ENCODE measurements at regions not wholly inside any gene's neighbourhood (a gene's known extent, or its start where the extent isn't known, plus 50 kb on each side); places are given as distances from the start of the nearest gene placed in this dataset.
"Not testable (repeated sequence)": the region's sequence is repeated elsewhere in the genome, so short reads cannot be mapped to it uniquely, and the experiment has no call there.

DNA sequence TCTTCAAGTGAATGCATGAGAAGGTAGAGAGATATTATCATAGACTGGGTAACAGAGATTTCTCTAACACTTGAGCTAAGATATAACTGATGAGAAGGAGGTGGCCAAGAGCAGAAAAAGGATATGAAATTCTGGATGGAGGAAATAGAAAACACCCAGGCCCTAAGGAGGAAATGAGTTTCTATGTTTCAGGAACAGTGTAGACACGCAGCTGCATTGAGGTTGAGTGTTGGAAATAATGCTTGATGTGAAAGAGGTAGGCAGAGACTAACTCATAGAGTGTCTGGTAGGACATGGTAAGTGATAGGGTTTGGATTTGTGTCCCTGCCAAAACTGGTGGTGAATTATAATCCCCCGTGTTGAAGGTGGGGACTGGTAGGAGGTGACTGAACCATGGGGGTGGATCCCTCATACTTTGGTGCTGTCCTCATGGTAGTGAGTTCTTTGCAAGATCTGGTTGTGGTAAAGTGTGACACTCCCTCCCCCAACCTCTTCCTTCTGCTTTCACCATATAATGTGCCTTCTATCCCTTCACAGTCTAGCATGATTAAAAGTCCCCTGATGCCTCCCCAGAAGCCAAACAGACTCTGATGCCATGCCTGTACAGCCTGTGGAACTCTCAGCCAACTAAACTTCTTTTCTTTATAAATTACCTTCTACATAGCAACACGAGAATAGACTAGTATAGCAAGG is 787.3 kb downstream of the EDEM1 start:
- no peak for DNase-seq (ENCODE audit: low read depth, low spot score)

DNA sequence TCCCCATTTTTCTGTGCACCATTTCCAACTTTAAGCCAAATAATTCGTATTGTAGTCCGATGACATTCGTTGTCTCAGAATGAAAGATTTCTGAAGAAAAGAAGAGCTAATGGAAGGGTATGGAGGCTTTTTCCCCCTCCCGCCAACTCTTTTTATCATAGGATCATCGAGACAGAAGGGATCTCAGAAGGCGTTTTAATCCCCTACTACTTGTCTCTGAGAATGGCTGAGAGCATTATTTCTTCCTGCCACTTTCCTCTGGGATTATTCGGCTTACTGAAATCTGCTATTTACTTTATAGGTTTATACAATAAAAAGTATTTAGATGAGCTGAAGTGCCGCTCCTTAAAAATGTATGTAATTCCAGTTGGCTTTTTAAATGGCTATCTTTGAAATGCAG is 789.8 kb downstream of the EDEM1 start:
- in situ Hi-C loops (cut with HindIII; ENCODE audit: low pct_unique_long_range_greater_than_20kb, low sequenced_read_pairs): no loop called here
- no peak for DNase-seq (ENCODE audit: low read depth, low spot score)

More for the DNA sequence above, 787.3 kb downstream of the EDEM1 start:
- in situ Hi-C loops (cut with HindIII; ENCODE audit: low pct_unique_long_range_greater_than_20kb, low sequenced_read_pairs): no loop called here

DNA sequence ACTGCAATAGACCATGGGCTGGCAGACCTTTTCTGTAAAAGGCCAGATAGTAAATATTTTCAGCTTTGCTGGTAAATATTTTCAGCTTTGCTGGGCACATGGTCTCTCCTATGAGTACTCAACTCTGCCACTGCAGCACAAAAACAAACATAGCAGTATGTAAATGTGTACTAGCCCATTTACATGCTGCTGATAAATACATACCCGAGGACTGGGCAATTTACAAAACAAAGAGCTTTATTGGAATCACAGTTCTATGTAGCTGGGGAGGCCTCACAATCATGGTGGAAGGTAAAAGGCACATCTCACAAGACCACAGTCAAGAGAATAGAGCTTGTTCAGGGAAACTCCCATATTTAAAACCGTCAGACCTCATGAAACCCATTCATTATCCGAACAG is 793.0 kb downstream of the EDEM1 start:
- no peak for DNase-seq (ENCODE audit: low read depth, low spot score)
- in situ Hi-C loops (cut with HindIII; ENCODE audit: low pct_unique_long_range_greater_than_20kb, low sequenced_read_pairs): no loop called here

- no peak for DNase-seq (ENCODE audit: low read depth, low spot score)
- in situ Hi-C loops (cut with HindIII; ENCODE audit: low pct_unique_long_range_greater_than_20kb, low sequenced_read_pairs): no loop called here
Measured at GRCh38 chr3:5994651-5995050, 807.1 kb downstream of the EDEM1 start.

GRCh38 chr3:6018456-6018855 is 830.9 kb downstream of the EDEM1 start:
- in situ Hi-C loops (cut with HindIII; ENCODE audit: low pct_unique_long_range_greater_than_20kb, low sequenced_read_pairs): no loop called here
- no peak for DNase-seq (ENCODE audit: low read depth, low spot score)

DNA sequence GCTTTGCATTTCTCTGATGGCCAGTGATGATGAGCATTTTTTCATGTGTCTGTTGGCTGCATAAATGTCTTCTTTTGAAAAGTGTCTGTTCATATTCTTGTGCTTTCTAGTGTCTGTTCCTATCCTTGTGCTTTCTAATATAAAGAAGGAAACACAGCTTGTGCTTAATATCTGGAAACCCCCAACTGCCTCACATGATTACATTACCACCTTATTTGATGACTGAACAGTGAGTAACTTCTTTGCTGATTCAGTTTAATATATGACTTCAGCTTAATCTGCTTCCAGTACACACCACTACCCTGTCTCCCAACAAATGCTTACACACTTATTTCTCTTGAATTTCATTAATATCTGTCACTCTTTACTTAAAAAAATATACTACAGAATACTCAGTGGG is 835.1 kb downstream of the EDEM1 start:
- in situ Hi-C loops (cut with HindIII; ENCODE audit: low pct_unique_long_range_greater_than_20kb, low sequenced_read_pairs): no loop called here
- DNase-seq (ENCODE audit: low read depth, low spot score): no peak

DNA sequence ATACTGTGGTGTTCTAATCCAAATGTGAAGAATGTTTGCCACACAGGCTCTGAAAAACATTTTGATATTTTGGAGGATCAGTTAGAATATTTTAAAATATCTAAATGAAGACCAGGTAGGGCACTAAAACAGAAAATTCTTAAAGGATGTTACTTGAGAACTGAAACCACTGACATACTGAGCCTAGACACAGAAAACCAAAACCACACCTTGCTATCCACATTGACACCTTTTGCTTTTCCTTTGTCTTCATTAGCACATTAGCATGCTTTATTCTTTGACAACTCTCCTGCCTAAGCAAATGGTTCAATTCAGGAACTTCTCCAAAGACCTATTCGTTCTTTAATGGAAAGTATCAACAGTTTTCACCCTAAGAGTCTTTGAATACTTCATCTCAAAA is 835.9 kb upstream of the GRM7 start:
- in situ Hi-C loops (cut with HindIII; ENCODE audit: low pct_unique_long_range_greater_than_20kb, low sequenced_read_pairs): no loop called here
- no peak for DNase-seq (ENCODE audit: low read depth, low spot score)

GRCh38 chr3:6030648-6031047 is 830.3 kb upstream of the GRM7 start:
- DNase-seq (ENCODE audit: low read depth, low spot score); in situ Hi-C loops (cut with HindIII; ENCODE audit: low pct_unique_long_range_greater_than_20kb, low sequenced_read_pairs): not testable (repeated sequence)

GRCh38 chr3:6035626-6036025 is 825.3 kb upstream of the GRM7 start:
- in situ Hi-C loops (cut with HindIII; ENCODE audit: low pct_unique_long_range_greater_than_20kb, low sequenced_read_pairs): no loop called here
- no peak for DNase-seq (ENCODE audit: low read depth, low spot score)

DNA sequence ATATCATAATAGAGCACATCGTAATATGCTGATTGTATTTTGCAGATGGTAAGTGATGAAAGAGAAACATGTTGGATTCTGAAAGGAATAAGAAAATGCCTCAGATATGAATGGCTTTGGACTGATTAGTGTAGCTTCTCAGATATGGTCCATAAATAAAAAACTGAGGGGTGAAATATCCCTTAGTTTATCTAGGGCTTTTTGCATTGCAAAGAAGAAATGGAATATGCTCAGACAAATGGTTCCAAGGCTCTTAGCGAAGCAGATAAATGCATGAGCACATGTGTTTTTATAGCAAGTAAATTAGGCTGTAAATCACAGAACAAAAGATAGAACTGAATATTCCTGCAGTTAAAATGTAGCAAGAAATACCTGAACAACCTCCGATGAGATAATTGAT is 820.9 kb upstream of the GRM7 start:
- no peak for DNase-seq (ENCODE audit: low read depth, low spot score)
- in situ Hi-C loops (cut with HindIII; ENCODE audit: low pct_unique_long_range_greater_than_20kb, low sequenced_read_pairs): no loop called here

DNA sequence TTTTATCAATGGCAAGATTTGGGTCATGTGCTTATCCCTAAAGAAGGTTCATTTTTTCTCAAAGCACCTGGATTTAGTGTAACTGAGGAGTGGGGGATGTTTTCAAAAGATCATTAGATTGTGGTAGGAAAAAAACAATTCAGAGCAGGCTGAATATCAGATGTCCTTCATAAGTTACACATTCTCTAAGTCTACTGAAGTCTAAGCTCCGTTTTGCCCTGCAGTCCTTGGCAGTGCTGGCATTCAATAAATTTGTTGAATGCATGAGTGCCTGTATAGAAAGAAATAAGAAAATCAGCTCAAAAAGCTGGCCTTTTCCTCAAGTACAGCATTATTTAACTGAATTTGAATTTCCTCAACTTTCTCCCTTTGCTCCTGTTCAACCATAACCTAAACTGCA is 819.0 kb upstream of the GRM7 start:
- in situ Hi-C loops (cut with HindIII; ENCODE audit: low pct_unique_long_range_greater_than_20kb, low sequenced_read_pairs): no loop called here
- DNase-seq (ENCODE audit: low read depth, low spot score): no peak

GRCh38 chr3:6047016-6047415 is 813.9 kb upstream of the GRM7 start:
- in situ Hi-C loops (cut with HindIII; ENCODE audit: low pct_unique_long_range_greater_than_20kb, low sequenced_read_pairs): no loop called here
- no peak for DNase-seq (ENCODE audit: low read depth, low spot score)

GRCh38 chr3:6060251-6060650 is 800.7 kb upstream of the GRM7 start:
- in situ Hi-C loops (cut with HindIII; ENCODE audit: low pct_unique_long_range_greater_than_20kb, low sequenced_read_pairs): no loop called here
- DNase-seq (ENCODE audit: low read depth, low spot score): no peak

DNA sequence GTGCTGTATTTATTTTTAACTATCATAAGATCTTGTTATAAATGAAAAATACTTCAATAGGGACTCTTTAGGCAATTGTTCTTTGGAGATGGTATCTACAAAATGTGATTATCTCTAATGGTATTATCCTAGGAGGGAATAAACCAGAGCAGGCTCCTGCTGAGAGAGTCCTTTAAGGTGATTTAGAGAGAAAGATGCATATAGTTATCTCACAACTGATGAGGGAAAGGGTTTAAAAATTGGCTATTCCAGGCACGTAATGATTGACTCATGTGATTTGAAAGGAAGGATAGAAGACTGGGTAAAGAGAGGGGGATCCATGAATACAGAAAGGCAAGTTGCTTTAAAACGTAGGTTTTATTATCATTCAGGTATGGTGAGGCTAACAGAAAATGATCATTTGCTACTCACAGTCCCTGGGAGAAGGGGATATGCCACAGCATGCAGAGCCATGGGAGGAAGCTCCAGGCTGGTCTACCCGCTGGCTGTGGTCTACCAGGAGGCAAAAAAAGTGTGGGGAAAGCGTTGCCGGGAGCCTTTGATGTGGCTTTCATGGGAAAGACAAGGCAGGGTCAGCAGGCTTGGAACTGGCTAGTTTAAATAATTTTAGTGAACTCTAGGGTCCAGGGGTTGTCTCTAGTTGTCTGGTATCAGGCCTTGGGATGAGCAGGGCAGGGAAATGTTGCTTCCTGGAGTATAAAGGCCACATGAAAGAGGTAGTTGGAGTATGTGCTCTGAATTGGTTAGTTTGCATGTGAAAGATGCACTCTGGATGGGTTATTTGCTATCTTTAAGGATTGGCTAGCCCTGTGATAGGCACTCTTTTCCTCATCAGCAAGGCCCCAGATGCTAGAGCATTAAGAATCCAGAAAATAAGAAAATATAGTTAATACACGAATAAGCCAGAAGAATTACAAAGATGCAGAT is 798.4 kb upstream of the GRM7 start:
- in situ Hi-C loops (cut with HindIII; ENCODE audit: low pct_unique_long_range_greater_than_20kb, low sequenced_read_pairs): no loop called here
- DNase-seq (ENCODE audit: low read depth, low spot score): no peak

DNA sequence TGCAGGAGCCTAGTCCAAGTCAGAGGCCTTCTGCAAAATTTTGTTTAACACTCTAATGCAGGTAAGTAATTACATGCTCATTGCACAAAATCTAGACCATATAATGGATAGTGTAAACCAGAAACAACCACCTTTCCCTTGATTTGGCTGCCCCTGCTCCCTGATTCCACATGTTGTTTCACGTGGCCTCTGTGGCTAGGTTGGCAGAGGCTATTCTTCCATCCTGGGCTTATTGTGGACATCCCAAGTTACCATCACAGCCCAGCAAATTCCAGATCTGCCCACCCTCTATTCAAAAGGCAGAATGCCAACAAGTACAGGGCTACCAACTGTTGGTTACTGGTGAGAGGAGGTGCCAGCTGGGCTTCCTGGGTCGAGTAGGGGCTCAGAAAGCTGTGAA is 794.5 kb upstream of the GRM7 start:
- in situ Hi-C loops (cut with HindIII; ENCODE audit: low pct_unique_long_range_greater_than_20kb, low sequenced_read_pairs): no loop called here
- no peak for DNase-seq (ENCODE audit: low read depth, low spot score)

- DNase-seq (ENCODE audit: low read depth, low spot score); in situ Hi-C loops (cut with HindIII; ENCODE audit: low pct_unique_long_range_greater_than_20kb, low sequenced_read_pairs): not testable (repeated sequence)
Measured at GRCh38 chr3:6066868-6067578, 793.9 kb upstream of the GRM7 start.

DNA sequence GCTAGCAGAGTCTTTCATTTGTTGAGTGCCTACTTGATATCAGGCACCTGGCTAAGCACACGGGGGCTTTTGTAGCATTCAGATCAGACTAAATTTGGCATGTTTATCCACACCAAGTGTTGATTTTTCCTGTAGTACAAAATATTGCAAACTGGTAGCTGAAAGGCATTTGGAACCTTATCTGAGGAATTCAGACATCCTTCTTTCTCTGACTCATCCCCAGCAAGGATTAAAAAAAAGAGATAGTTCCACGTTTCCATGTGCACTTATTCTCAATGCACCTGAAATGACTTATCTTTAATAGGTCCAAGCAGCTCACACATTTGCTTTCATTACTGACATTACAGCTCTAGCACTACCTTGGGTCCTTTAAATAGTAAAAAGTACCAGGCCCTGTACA is 786.0 kb upstream of the GRM7 start:
- no peak for DNase-seq (ENCODE audit: low read depth, low spot score)
- in situ Hi-C loops (cut with HindIII; ENCODE audit: low pct_unique_long_range_greater_than_20kb, low sequenced_read_pairs): no loop called here

DNA sequence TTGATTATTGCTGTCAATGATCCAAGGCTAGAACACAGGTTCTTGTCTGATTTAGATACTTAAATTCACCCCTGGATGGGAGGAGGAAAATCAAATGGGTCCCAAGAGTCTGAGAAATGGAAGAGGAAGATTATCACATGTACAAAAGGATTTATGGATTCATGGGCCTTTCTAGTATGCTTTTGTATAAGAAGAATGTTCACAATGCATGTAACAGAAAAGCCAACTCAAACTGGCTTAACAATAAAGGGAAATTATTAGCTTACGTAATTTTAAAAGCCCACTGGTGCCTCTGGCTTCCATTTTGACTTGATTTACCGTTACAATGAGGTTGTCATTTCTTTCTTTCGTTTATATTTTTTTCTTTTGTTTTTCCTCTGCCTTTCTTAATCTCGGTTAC is 782.5 kb upstream of the GRM7 start:
- in situ Hi-C loops (cut with HindIII; ENCODE audit: low pct_unique_long_range_greater_than_20kb, low sequenced_read_pairs): no loop called here
- no peak for DNase-seq (ENCODE audit: low read depth, low spot score)

All from SK-MEL-5 (cell line).